Activated CD4-positive, alpha-beta T cell treated with anti-CD3 and anti-CD28 coated beads, Interleukin-2, amount 50 U/mL, for 16 hours (primary cell): ENCODE measurements at regions not wholly inside any gene's neighbourhood (a gene's known extent, or its start where the extent isn't known, plus 50 kb on each side); places are given as distances from the start of the nearest gene placed in this dataset.
"Not testable (repeated sequence)": the region's sequence is repeated elsewhere in the genome, so short reads cannot be mapped to it uniquely, and the experiment has no call there.

Experiments
- DNase-seq: peaks from one replicate; pipeline ENCODE4 v3.0.0-alpha.2; 2020

DNA sequence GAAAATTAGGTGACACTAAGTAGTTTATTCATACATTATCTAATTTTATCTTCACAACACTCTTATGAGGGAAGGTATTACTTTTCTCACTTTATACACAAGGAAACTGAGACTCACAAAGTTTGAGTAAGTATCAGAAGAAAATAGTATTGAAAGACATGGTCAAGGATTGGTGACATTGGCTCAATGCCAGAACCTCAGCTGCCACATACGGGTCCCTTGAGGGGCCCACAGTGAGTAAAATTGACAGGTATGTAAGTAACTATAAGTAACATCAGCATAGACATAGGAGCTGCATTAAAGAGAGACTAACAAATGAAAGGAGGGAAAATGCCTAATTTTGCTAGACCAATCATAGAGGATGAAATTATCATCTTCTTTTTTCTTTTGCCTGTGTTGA is 134.1 kb downstream of the COX18 start:
- DNase-seq: no peak

DNA sequence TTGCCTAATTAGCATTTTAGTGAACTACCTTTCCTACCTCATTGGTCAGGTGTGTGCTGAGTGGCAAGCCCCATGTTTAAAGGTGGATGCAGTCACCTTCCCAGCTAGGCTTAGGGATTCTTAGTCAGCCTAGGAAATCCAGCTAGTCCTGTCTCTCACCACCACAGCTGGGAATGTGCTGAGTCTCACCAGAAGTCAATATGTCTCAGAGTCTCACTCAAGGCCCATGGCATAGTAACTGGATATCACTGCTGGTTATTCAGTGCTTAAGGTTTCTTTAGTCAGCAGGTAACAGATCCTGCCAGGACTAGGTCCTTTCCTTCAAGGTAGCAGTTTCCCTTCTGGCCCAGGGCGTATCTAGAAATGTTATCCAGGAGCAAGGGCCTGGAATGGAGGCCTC is 136.5 kb downstream of the COX18 start:
- no peak for DNase-seq

DNA sequence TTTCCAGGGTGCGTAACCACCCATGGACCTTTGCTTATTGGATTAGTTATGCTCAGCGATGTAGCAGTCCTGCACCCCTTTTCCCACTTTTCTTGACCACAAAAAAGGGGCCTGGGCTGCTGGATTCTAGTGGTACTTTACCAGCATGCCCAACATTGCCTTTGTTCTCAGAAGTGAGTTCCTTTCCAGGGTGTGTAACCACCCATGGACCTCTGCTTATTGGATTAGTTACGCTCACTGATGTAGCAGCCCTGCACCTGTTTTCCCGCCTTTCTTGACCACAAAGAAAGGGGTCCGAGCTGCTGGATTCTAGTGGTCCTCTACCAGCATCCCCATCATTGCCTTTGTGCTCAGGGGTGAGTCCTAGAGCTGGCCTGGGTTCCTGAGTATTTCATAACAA is 138.2 kb downstream of the COX18 start:
- no peak for DNase-seq

DNA sequence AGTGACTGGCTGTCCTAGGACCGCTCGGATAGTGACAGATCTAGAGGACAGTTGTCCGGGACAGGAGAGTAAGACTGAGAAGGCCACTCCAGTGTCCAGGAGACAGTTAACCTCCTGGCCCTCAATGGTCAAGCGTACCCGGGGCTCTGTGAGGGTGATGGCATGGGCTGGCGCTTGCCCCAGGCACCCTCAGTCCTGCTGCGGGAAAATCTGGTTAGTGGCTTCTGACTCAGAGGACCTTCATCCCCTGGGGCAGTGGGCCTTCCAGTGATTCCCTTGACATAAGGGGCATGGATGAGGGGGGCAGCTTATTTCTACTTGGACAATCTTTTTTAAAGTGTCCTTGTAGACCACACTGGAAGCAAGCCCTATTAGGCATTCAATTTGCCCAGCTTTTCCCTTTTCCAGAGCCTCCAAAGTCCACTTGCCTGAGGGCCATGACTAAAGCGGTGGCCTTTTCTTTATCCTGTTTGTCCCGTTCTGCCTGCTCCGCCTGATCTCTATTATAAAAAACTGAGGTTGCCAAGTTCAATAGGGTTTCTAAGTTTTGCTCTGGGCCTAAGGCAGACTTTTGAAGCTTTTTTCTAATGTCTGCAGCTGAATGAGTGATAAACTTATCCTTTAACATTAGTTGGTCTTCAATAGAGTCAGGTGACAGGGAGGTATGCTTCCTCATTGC is 139.8 kb downstream of the COX18 start:
- not testable (repeated sequence) for DNase-seq

DNA sequence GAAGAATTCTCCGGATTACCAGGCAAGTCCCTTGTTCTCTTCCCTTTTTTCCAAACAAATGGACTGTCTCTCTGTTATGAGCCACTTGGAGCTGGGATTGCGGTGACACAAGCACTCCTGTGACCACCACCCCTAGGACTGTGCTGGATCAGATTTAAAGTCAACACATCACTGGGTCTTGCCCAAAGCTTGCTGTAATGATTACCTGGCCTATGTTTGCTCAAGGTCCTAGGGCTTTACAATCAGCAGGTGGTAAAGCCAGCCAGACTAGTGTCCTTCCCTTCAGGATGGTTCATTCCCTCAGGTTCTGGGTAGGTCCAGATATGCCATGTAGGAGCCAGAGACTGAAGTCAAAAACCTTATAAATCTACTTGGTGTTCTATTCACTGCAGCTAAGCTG is 144.7 kb downstream of the COX18 start:
- no peak for DNase-seq

DNA sequence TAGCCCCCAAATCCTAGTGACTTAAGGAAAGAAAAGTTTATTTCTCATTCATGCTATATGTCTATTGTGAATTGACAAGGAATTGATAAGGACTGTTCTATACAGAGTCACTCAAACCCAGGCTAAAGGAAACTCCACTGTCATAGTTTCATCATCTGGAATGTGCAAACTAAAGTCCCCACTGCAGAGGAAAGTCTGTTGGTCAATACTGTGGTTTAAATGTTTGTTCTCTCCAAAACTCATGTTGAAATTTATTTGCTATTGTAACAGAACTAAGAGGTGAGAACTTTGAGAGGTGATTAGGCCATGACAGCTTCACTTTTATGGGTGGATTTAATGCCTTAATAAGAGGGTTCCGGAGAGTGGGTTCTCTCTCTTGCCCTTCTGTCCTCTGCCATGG is 149.6 kb downstream of the COX18 start:
- DNase-seq: no peak

DNA sequence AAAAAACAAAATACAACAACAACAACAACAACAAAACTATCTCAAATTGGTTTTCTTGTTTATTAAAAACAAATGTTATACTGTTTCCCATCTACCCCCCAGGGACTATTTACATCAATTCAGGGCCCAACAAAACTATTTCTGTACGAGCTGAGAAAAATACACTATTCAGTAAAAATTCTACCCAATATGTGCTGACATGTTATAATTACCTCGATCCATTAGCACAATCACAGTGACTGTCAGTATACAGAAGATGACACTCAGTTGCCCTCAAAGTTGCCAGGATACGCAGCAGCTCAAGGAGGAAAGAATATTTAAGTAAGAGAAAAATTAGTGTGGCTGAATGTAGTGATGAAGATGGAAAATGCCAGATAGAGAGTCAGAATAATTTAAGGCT is 150.1 kb downstream of the COX18 start:
- DNase-seq: no peak

DNA sequence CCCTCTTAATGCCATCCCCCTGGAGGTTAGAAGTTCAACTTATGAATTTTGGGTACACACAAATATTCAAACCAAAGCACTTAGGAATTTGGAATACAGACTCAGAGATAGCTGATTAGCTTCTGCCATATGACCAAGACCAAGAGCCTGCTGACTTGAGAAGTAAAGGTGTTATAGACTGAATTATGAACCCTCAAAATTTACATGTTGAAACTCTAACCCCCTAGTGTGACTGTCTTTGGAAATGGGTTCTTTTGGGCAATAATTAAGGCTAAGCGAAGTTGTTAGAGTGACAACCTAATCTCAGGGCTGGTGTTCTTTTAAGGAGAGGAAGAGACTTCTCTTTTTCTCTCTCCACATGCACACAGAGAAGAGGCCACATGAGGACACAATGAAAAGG is 151.2 kb downstream of the COX18 start:
- DNase-seq: no peak

DNA sequence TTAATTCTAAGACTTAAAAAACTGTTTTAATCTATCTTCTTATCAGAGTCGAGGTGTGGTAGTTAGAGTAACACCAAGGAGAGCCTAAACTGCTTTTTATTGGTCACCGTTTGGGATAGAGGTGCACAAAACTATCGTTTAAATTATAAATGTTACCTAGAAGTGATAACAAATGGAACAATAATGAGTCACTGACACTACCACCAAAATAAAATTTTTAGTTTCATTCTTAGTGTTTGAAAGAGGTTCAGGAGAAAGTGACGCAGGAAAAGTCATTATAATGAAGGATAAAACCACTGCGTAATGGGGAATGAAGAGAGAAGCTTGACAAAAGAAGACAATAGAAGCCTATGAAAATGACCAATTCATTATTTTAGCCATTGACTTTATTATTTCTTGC is 158.2 kb downstream of the COX18 start:
- no peak for DNase-seq

DNA sequence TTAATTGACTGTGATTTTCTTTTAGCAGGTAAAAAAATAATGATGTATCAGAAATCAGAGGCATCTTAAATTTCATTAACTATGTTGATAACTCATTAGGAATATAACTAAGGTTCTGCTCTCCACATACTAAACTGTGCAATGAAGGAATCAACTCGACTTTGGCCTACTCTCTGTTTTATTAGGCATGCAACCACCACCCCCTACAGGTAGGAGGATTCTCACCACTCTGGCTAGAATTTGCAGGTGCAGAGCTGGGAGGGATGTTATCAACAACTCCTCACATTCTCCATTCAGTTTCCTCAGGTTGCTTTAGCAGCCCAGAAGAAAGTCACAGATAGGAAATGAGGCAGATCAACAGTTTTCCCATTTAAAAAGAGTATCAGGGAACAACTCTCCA is 160.1 kb downstream of the COX18 start:
- peak; percentile 4 for DNase-seq

DNA sequence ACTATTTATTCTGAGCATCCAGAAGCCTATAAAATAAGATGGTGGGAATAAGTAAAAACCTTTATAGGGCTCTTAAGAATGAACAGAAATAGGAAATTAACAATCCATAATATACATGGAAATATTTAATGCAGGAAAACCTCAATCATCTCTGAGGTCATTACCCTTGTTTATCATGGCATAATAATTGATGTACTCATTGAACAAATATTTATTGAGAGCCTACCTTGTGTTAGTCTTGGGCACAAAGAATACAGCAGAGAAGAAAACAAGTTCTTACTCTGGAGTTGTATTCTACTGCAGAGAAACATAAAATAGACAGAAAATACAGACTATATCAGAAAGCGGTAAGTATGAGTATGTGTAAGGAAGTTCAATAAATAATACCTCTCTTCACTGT is 167.2 kb downstream of the COX18 start:
- no peak for DNase-seq

DNA sequence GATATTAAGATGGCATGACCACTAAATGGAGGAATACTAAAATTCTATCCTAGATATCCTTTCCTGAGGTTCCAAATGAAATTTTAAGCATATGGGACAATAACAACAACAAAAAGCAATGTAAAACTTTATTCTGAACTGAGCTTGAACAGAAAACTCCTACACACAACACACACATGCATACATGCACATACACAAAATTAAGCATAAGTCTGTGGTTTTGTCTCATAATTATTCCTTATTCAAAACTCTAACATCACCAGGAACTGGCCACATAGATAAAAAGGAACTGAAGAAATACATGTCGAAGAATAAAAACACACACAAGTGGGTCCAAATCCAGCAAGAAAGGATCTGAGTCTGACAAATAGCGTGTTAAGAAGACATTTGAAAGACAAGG is 168.0 kb downstream of the COX18 start:
- DNase-seq: no peak

DNA sequence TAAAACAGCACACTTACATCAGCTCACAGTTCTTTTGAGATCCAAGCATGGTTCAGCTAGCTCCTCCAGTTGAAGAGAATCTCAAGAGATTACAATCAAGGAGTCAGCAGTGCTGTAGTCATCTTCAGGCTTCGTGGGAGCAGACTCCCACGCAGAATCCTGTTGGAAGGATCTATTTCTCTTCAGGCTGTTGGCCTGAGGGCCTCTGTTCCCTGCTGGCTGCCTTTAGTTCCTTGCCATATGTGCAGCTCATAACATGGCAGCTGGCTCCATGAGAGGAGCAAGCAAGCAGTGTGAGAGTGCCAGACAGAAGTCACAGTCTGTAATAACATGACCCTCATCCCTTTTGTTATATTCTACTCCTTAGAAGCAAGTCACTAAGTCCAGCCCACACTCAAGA is 168.6 kb downstream of the COX18 start:
- DNase-seq: no peak

DNA sequence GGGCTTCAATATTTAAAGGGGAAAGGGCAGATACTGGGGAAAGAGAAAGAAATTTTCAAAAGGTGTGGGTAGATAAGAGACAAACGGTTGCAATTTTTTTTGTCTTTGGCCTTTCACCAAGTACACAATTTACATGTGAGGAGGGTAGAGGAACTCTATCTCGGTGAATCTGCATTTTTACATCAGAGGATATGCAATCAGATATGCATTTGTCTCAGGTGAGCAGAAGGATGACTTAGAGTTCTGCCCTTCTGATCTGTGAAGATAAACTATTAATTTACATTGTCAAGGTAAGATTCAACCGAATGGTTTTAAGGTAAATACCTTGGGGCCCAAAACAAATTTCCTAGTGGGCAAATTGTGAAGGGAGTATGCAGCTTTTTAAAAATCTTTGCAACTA is 169.9 kb downstream of the COX18 start:
- DNase-seq: no peak

DNA sequence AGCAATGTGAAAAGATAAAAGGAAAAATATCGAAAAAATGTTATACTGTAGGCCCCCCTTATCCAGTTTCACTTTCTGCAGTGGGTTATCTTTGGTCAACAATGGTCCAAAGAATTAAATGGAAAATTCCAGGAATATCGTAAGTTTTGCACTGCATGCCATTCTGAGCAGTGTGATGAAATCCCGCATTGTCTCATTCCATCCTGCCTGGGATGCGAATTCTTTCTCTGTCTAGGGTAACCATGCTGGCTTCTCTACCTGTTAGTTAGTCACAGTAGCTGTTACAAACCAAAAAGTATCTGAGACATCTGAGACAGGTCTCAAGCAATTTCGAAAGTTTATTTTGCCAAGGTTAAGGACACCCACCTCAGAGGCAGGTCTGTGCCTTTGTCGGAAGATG is 170.3 kb downstream of the COX18 start:
- no peak for DNase-seq

DNA sequence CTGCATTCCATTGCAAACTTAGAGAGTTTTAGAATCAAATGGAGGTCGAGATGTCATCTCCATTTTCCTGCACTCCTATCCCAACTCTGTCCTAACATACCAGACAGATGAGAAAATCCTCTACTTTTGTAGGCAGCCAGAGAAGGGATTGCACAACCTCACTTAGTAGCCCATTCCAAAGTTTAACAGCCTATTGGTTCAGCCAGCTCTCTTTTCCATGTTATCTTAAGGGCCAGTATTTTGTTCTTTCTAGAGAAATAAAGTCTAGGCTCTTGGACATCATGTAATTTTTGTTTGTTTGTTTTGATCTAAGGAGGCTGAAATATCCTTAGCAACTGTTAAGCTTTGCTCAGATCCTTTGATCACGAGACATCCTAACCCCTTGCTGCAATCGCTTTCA is 173.0 kb downstream of the COX18 start:
- no peak for DNase-seq

DNA sequence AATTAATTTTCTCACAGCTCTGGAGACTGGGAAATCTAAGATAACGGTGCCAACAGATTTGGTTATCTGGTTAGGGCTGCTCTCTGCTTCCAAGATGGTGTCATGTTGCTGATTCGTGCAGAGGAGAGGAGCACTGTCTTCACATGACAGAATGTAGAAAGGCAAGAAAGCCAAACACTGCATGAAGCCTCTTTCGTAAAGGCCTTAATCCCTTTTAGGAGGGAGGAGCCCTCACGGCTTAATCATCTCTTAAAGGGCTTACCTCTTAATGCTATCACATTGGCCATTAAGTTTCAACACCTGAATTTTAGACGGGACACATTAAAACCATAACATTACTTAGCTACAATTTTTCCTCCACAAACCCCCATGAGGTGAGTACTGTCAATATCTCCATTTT is 174.1 kb downstream of the COX18 start:
- DNase-seq: no peak

DNA sequence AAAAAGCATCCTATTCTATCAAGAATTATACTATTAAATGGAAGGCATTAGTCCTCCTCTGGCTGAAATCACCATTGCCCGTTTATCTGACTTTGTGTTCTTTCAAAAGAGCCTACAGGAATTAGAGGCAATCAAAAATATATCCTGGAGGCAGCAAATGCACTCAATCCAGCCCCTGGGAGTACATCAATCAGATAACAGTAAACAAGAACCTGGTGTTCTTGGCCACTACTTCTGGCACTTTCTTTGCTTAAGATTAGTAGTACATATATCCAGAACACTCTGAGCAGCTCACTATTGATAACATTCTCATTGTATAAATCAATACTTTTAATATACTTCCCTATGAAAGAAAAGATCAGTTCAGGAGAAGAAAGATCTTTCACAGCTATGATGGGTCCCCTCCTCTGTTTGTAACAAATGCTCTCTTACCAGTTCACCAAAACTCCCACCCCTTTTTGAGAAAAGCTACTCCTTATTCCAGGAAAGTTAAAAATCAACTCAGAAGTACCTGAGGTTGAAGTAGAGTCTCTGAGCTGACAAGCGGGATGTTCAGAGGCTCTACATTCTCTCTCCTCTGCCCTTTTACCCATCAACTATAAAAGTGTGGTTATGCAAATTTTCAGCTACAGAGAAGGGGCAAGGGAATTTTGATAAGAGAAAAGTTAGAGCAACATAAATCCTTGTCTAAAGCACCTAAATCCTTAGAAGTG is 176.0 kb downstream of the COX18 start:
- DNase-seq: no peak

DNA sequence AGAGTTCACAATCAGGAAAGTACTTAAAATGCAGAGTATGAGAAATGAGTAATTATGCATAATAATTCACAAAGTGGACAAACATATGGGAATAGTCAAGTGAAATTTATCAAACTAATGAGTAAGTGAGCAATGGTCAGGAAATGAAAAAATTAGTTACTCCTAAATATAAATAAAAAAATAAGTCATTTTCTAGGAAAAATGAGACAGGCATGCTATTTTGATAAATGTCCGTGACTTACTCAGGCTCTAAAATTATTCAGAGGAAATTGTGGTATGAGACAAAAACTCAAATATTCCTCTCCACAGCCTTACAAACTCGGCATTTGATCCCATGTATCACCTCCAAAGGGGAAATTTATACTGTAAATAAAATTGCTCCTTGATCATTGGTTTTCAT is 181.2 kb downstream of the COX18 start:
- DNase-seq: no peak

DNA sequence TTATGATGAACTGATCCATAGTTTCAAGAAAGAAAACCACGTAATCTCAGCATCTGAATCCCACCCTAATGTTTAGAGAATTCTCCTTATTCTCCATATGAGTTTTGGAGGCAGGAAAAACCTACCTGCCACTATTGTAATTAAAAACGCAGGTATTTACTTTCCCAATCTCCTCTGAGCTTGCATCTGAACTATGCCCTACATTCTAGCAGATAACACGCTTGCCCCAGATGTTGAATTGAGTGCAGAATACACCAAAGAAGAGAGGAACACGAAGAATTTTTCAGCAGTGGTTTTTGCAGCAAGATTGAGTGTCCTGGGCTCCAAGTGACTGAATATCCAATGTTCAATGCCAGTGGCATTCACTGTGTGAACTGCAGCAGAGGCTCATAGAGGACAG is 182.4 kb downstream of the COX18 start:
- DNase-seq: no peak

DNA sequence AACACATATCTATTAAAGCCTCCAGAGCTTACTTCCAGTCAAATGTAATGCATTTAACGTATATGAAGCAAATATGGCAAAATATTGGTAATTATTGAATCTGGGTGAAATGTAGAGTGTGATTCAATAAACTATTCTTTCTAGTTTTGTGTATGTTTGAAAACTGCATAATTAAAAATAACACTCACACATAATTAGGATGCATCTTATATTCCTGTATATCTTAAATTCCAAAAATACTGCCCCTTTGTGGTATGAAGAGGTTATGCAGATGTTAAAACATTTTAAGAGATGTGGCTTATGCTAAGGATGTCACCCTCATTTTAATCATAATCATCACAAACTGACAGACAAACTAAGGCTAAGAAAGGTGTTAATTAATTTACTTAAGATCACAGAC is 182.9 kb downstream of the COX18 start:
- DNase-seq: no peak

DNA sequence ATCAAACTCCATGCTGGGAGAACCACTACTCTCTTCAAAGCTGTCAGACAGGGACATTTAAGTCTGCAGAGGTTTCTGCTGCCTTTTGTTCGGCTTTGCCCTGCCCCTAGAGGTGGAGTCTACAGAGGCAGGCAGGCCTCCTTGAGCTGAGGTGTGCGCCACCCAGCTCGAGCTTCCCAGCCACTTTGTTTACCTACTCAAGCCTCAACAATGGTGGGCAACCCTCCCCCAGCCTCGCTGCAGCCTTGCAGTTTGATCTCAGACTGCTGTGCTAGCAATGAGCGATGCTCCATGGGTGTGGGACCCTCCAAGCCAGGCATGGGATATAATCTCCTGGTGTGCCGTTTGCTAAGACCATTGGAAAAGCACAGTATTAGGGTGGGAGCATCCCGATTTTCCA is 185.3 kb downstream of the COX18 start:
- DNase-seq: not testable (repeated sequence)

DNA sequence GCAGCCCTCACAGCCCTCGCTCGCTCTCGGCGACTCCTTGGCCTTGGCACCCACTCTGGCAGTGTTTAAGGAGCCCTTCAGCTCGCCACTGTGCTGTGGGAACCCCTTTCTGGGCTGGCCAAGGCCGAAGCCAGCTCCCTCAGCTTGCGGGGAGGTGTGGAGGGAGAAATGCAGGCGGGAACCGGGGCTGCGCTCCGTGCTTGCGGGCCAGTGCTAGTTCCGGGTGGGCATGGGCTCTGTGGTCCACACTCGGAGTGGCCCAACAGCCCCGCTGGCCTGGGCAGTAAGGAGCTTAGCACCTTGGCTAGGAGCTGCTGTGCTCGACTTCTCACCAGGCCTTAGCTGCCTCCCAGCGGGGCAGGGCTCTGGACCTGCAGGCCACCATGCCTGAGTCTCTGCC is 192.6 kb downstream of the COX18 start:
- no peak for DNase-seq

DNA sequence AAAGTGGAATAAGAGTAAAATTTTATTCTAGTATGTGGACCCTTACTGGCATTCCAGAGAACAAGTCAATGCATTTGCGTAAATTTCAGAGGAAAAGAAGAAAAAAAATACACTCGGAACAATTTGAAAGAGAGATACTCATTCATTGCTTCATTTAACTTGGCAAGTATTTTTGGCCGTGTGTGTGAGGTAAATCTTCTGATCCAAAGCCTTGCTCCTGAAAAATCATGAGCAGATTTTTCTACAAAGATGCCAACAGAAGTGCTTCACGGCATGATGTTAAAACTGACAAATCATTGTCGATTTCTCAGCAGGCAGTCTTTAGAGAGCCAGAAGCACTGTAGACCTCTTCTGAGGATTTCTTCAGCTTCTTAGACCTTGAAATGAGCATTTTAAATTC is 194.0 kb downstream of the COX18 start:
- DNase-seq: no peak

DNA sequence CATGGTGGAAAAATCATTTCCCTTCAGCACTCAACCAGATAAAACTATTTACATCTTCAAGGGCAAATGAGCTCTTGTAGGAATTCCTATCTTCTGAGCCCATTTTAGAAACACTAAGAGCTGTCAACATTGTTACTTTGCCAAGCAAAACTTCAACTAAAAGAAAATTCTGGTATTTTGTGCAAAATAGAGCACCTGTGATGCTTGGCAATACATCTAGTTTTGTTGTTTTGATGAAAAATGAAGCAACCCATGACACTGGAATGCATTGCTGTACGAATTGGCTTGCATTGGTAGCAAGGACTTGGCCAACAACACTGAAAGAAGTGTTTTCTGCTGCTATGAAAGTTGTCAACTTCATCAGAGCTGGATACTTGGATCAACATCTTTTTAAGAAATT is 194.4 kb downstream of the COX18 start:
- no peak for DNase-seq
